H1 (cell line): ENCODE measurements at regions not wholly inside any gene's neighbourhood (a gene's known extent, or its start where the extent isn't known, plus 50 kb on each side); places are given as distances from the start of the nearest gene placed in this dataset.
A peak's percentile ranks its signal among the peaks of the same experiment; 100 is the strongest.

Source experiments
- EZH2 ChIP-seq: fragments of 200-600 bp; sonication (generic); IDR thresholded peaks from 2 replicates; pipeline ENCODE4 v1.7.1; 2012; ENCODE audit warnings: low read depth, mild to moderate bottlenecking, moderate library complexity, low read length, inconsistent platforms; ENCODE audit not compliant: severe bottlenecking
- MAX ChIP-seq: IDR thresholded peaks from 2 replicates; pipeline ENCODE4 v1.6.1; 2012; ENCODE audit warnings: inconsistent platforms
- RBBP5 ChIP-seq: IDR thresholded peaks from 2 replicates; pipeline ENCODE4 v1.7.1; 2012; ENCODE audit warnings: low read depth, mild to moderate bottlenecking, inconsistent platforms, low read length, moderate library complexity, borderline replicate concordance
- SIN3A ChIP-seq, 2 experiments: IDR thresholded peaks in 1 of 2; conservative IDR thresholded peaks in 1 of 2; 2 replicates each; pipeline ENCODE4 v1.6.1; 2011 to 2012; ENCODE audit warnings: low read length in 2 of 2, improper control_type of control experiment in 1 of 2, low read depth in 1 of 2, mild to moderate bottlenecking in 1 of 2
- SP1 ChIP-seq: IDR thresholded peaks from 2 replicates; pipeline ENCODE4 v1.6.1; 2011; ENCODE audit warnings: low read depth, low read length
- SRF ChIP-seq: IDR thresholded peaks from 2 replicates; pipeline ENCODE4 v1.6.1; 2011; ENCODE audit warnings: mild to moderate bottlenecking, low read depth, low read length, moderate library complexity
- TF ChIP-seq, protein P1 (sequence below), 3 experiments: IDR thresholded peaks; 1 replicate in 2 of 3; 2 replicates in 1 of 3; pipeline versions ENCODE4 v1.5.1 to v1.6.1; 2011; ENCODE audit warnings: low read length in 3 of 3, mild to moderate bottlenecking in 3 of 3, inconsistent platforms in 2 of 3, low read depth in 1 of 3, moderate library complexity in 1 of 3; ENCODE audit not compliant: insufficient read depth in 1 of 3; ENCODE audit errors: control extremely low read depth in 1 of 3

DNA sequence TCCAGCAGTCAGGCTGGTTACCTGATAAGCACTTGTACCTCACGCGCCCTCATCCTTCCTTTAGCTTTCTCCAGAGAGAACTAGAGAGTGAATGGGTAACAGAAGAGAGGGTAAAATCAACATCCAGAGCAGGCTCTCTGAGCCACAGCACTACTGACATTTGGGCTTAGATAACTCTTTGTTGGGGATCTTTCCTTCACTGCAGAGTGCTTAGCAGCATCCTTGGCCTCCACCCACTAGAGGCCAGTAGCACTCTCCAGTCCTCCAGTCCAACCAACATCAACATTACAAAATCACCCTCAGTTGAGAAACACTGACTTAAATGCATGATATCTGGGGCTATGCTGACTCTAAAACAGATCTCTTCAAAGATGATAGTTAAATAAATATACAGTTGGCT, 220.7 kb downstream of the TACR3 start:
- TF ChIP-seq, protein P1, sequence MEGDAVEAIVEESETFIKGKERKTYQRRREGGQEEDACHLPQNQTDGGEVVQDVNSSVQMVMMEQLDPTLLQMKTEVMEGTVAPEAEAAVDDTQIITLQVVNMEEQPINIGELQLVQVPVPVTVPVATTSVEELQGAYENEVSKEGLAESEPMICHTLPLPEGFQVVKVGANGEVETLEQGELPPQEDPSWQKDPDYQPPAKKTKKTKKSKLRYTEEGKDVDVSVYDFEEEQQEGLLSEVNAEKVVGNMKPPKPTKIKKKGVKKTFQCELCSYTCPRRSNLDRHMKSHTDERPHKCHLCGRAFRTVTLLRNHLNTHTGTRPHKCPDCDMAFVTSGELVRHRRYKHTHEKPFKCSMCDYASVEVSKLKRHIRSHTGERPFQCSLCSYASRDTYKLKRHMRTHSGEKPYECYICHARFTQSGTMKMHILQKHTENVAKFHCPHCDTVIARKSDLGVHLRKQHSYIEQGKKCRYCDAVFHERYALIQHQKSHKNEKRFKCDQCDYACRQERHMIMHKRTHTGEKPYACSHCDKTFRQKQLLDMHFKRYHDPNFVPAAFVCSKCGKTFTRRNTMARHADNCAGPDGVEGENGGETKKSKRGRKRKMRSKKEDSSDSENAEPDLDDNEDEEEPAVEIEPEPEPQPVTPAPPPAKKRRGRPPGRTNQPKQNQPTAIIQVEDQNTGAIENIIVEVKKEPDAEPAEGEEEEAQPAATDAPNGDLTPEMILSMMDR (IDR thresholded peaks at IDR 0.05; ENCODE audit: control extremely low read depth in 1 of 3, insufficient read depth in 1 of 3, low read depth in 1 of 3, low read length in 3 of 3): peak in 2 of 3 experiments; percentile 29 to 42; a peak in 3 of 4 replicates
- TF ChIP-seq SRF (no peak), RBBP5 (no peak), EZH2 (no peak), SIN3A (conservative IDR thresholded peaks at IDR 0.05 in 1 of 2, IDR thresholded peaks at IDR 0.05 in 1 of 2; ENCODE audit: low read depth in 1 of 2, low read length in 2 of 2) (no peak), MAX (no peak), SP1 (no peak)
